ENCODE measurements at regions not wholly inside any gene's neighbourhood (a gene's known extent, or its start where the extent isn't known, plus 50 kb on each side); places are given as distances from the start of the nearest gene placed in this dataset.
"Not testable (repeated sequence)": the region's sequence is repeated elsewhere in the genome, so short reads cannot be mapped to it uniquely, and the experiment has no call there.

- DNase-seq (ENCODE audit: low spot score): no peak
These were observed 395.0 kb downstream of the ZEB2 start for GRCh38 chr2:144124882-144125281.

DNA sequence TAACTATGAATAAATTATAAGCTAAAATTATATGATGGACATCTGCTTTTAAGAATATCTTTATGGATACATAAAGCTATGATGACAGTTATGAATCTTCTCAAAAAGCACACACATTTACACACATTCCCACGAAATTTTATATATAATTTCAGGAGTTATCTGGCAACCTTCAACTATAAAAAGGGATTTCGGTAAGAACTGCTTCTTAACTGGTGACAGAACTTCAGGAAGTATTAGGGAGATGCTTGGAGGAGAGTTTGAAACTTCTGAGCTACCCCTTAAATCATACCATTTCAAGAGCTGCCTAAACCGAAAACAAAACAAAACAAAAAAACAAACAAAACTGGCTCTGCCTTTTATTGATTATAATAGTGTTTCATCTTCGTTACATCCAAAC, 399.4 kb downstream of the ZEB2 start:
- no peak for DNase-seq (ENCODE audit: low spot score)

GRCh38 chr2:144117086-144117485, 402.8 kb downstream of the ZEB2 start:
- no peak for DNase-seq (ENCODE audit: low spot score)

GRCh38 chr2:144115739-144116291, 404.1 kb downstream of the ZEB2 start:
- DNase-seq (ENCODE audit: low spot score): no peak

DNA sequence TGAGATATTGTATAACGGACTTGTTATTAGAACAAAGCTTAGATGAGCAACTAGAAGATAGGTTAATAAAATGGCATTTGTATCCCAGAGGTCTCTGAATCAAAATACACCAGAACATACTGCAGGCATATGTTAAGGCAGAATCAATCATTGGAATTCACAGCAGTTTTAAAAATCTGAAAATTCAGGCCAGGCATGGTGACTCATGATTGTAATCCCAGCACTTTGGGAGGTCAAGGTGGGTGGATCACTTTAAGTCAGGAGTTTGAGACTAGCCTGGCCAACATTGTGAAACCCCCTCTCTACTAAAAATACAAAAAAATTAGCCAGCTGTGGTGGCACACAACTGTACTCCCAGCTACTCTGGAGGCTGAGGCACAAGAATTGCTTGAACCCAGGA, 405.2 kb downstream of the ZEB2 start:
- no peak for DNase-seq (ENCODE audit: low spot score)

DNA sequence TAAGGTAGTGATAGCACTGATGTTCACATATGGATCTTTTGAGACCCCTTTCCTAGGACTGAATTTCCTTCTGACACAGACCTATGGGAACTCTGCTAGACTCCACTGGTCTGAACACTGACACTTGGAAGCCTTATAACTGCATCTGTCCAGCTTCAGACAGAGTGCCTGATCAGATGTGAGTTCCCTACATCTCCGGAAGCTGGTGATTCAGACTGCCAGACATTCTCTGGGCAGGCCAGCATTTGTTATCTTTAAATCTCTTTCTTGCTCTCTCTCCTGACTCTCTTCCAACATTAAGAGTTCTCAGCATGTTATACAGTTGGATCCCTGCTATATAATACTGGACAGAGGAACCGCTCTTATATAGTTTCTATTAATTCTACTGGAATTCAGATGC, 408.5 kb downstream of the ZEB2 start:
- no peak for DNase-seq (ENCODE audit: low spot score)

DNA sequence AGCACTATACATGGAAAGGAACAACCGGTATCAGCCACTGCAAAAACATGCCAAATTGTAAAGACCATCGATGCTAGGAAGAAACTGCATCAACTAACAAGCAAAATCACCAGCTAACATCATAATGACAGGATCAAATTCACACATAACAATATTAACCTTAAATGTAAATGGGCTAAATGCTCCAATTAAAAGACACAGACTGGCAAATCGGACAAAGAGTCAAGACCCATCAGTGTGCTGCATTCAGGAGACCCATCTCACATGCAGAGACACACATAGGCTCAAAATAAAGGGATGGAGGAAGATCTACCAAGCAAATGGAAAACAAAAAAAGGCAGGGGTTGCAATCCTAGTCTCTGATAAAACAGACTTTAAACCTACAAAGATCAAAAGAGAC, 413.8 kb downstream of the ZEB2 start:
- DNase-seq (ENCODE audit: low spot score): not testable (repeated sequence)

- DNase-seq (ENCODE audit: low spot score): no peak
These were observed 417.5 kb downstream of the ZEB2 start for GRCh38 chr2:144102386-144102785.

DNA sequence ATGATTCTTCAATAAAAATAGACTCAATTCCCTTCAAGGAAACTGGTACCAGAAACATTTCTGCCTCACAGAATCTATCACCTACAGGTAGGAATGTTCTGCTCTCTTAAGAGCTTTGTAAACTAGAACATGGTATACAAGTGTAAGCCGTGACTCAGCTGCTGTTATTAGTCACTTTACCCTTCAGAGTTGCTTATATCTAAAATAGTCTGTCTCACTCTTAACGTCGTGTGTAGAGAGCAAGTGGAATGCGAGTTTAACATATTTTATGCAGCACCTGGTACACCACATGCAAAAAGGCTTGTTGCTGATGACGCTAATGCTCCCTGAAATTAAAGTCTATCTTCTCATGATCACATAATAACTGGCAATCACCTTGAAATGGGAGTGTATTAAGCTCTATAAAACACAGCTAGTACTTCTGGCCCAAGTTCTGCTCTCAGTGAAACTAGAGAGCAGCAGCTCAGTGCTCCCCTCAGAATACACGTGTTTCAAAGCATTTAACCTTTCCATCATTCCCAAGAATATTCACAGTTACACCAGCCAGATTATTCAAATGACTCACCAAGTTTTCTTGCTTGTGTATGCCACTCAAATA, 420.0 kb downstream of the ZEB2 start:
- DNase-seq (ENCODE audit: low spot score): no peak

- no peak for DNase-seq (ENCODE audit: low spot score)
These were observed 420.6 kb downstream of the ZEB2 start for GRCh38 chr2:144099340-144099739.

- no peak for DNase-seq (ENCODE audit: low spot score)
These were observed 422.3 kb downstream of the ZEB2 start for GRCh38 chr2:144097440-144098225.

GRCh38 chr2:144096531-144096930, 423.4 kb downstream of the ZEB2 start:
- no peak for DNase-seq (ENCODE audit: low spot score)

DNA sequence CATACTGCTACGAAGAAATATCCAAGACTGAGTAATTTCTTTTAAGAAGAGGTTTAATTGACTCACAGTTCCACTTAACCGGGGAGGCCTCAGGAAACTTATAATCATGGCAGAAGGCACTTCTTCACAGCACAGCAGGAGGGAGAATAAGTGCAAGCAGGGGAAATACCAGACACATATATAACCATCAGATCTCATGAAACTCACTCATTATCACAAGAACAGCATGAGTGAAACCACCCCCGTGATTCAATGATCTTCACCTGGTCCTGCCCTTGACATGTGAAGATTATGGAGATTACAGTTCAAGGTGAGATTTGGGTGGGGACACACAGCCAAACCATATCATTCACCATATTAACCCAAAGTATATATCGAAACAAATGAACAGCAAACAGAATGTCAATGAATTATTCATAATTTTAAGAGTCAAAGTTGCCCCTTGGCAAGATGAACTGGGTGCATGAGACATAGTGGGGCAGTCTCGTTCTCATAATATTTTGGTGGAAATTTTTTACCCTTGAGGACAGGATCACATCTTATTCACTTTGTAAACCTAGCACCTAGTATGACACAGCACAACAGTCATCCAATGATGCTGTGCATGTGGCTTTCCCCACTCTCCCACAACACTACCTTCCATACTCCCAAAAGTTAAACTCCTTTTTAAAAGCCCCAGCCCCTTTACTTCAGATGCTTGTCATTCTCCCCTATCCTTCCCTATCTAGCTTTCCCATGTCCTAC, 425.3 kb downstream of the ZEB2 start:
- no peak for DNase-seq (ENCODE audit: low spot score)

DNA sequence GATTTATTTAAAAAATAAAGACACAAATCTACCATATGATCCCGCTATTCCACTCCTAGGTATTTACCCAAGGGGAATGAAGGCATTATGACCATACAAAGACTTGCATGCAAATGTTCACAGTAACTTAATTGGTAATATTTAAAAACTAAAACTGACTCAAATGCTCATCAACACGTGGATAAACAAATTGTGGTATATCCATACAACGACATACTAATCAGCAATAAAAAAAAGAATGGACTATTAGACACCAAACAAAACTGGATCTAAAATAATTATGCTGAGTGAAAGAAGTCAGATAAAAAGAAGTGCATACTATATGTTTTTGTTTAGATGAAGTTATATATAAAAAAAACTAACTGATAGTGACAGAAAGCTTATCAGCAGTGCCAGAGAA, 428.3 kb downstream of the ZEB2 start:
- DNase-seq (ENCODE audit: low spot score): no peak

DNA sequence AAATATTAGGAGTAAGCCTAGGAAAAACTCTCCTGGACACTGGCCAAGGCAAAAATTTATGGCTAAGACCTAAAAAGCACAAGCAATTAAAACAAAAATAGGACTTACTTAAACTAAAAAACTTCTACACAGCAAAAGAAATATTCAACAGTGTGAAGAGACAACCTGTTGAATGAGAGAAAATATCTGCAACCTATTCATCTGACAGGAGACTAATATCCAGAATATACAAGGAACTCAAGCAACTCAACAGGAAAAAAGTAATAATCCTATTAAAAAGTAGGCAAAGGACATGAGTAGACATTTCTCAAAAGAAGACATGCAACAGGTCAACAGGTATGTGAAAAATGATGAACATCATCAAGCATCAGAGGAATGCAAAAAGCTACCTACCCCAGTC, 431.1 kb downstream of the ZEB2 start:
- no peak for DNase-seq (ENCODE audit: low spot score)

- no peak for DNase-seq (ENCODE audit: low spot score)
These were observed 433.0 kb downstream of the ZEB2 start for GRCh38 chr2:144086965-144087364.

GRCh38 chr2:144085016-144085415, 434.9 kb downstream of the ZEB2 start:
- no peak for DNase-seq (ENCODE audit: low spot score)

DNA sequence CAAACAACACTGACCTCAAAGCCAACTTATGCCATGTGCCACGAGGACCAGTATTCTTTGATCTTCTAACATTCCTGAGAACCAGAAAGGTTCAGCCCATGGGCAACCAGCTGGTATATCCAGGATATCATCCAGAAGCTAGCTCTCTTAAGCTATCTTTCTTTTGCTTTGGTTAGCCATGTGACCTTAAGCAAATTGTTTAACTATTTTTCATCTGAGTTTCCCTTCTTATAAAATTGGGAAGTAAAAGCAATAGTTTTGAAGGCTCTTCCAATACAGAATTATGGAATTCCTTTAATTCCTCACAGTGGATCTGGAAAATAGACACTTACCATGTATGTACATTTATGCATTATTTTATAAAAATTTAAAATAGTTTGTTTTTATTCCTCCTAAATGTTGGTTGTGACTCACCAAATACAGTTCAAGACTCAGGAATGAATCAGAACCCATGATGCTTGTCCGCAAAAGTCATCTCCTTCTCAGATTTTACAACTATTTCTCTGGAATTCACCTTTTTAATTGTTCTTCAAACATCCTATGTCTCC, 435.7 kb downstream of the ZEB2 start:
- no peak for DNase-seq (ENCODE audit: low spot score)

- DNase-seq (ENCODE audit: low spot score): no peak
These were observed 436.7 kb downstream of the ZEB2 start for GRCh38 chr2:144083211-144083610.

DNA sequence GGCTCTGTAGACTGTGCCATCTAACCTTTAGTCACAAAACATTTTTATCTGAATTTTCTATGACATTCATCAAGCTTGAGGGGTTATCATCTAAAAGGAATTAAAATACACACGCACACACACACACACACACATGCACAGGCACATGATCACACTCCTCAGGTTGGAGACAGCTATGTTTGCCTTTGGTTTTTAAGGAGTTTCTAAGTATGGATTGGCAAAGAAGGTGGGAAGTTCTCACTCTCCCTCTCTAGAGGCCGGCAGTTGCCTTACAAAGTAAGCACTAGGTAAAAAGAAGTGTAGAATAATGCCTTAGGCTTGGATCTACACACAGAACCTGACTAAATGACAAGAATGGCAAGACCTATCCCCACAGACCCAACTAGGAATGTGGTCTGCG, 437.1 kb downstream of the ZEB2 start:
- no peak for DNase-seq (ENCODE audit: low spot score)

DNA sequence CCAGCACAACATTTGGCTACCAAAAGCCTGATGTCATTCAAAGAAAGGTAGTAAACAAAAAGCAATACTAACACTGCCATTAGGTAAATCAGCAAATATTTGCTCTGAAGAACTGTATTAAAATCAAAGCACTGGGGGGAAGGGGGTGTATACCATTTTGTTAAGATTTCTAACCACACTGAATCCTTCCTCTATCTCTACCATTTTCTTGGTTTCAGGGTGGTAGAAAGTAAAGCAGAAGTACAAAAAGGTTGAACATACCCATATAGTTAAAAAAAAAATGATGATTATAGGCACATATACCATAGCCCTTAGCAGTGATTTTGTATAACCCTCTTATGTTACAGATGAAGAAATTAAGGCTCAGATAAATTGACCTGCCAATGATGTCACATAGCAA, 437.6 kb downstream of the ZEB2 start:
- DNase-seq (ENCODE audit: low spot score): no peak

DNA sequence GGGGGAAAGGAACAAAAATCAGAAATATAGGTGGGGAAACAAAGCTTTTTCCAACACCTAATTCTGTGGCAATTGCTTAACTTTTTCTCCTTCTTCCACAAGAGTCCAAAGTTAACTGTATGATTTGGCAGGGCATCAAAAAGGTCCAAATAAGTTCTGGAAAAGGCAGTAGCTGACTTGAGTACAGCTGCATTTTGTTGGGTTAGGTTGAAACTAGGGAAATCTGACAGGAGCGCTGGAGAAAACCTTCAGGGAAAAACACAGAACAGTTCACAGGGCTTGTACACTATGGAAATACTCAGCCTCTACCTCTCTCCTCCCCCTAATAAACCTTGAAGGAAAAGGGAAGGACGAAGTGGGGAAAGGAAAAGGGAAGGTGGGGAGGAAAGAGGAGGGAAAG, 438.6 kb downstream of the ZEB2 start:
- DNase-seq (ENCODE audit: low spot score): no peak

DNA sequence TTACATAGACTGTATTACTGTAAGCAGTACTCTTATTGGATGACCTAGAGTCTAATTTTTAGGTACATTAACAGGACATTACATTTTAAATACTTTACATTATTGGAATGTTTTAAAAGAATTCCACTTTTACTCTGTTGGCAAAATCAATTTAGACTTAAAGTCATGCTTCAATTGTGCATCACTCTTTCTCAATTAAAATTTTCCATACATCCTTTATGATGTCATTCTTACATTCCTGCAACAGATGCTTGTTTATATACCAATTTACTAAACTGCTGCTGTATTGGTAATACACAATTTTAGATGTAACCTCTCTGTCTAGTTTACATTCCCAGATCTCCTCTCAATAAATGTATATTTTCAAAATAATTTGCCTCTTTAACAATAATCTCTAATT, 440.1 kb downstream of the ZEB2 start:
- no peak for DNase-seq (ENCODE audit: low spot score)

All from cerebellar cortex (tissue), 1 donor.